Stimulated activated naive CD8-positive, alpha-beta T cell treated with anti-CD3 and anti-CD28 coated beads, Interleukin-15, Interleukin-2, amounts not matched to agents 100 U/mL and 50 U/mL, for 24 hours (primary cell): ENCODE measurements at regions not wholly inside any gene's neighbourhood (a gene's known extent, or its start where the extent isn't known, plus 50 kb on each side); places are given as distances from the start of the nearest gene placed in this dataset.
"Not testable (repeated sequence)": the region's sequence is repeated elsewhere in the genome, so short reads cannot be mapped to it uniquely, and the experiment has no call there.

Experiments used
- ATAC-seq: fragments of 150-1000 bp; cut with Tn5 transposase; one replicate; pipeline ENCODE4 v1.10.0; 2021
- DNase-seq: peaks from one replicate; pipeline ENCODE4 v3.0.0; 2021

DNA sequence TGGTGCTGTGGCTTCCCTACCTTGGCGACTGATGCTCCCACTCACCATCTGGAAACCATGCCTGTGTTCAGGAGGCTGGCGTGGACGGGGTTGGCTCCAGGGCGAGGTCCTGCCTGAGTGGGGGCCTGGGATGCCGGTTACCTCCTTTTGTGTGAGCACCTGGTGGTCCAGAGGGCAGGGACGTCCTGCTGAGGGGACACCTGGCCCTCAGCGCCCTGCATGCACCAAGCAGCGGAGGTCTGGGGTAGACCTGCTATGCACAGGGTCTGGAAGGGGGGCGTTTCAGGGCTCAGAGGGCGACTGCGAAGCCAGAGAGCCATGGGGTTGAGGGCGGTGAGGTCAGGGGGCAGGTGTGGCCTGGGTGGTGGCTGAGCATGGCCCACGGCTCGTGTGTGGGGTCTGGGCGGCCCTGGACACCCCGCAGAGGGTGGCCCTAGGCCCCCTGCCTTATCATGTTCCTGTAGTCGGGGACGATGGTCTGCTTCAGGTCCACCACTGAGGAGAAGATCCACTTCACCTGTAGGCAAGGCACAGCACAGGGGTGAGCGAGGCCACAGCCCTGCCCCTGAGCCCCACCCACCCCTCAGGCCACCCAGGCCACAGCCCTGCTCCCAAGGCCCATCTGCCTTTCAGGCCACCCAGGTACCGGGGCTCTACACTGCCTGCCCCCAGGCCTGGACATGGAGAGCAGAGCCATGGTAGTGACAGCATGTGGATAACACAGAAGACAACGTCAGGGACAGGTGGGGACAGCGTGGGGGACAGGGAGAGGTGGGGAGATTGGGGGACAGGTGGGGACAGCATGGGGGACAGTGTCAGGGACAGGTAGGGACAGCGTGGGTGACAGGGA is 95.3 kb downstream of the TMEM121 start:
- DNase-seq, ATAC-seq: not testable (repeated sequence)

DNA sequence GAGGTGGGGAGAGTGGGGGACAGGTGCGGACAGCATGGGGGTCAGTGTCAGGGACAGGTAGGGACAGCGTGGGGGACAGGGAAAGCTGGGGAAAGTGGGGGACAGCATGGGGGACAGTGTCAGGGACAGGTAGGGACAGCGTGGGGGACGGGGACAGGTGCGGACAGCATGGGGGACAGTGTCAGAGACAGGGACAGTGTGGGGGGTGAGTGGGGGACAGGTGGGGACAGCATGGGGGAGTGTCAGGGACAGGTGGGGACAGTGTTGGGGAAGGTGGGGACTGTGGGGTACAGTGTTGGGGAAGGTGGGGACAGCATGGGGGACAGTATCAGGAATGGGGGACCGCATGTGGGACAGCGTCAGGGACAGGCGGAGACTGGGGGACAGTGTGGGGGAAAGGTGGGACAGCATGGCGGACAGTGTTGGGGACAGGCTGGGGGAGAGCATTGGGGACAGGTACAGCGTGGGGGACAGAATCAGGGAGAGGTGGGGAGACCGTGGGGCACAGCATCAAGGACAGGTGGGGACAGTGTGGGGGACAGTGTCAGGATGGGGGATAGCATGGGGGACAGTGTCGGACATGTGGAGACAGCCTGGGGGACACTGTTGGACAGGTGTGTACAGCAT is 96.1 kb downstream of the TMEM121 start:
- DNase-seq (no peak), ATAC-seq (no peak)

DNA sequence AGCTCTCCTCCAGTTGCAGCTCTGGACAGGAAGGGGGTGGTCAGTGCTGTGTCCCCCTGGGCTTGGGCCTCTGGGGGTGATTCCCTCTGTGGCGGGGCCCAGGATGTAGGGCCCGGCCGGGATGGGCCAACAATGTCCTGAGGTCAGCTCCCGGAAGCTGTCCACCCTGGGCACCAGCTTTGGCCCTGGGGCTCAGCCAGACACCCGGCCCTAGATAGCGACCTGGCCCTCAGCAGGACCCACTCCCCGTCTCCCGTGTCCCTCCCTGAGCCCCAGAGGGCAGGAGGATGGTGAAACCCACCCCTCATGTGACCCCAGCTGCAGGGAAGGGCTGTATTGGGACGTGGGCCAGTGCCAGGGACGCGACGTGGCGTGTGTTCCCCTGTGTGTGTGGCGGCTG is 96.8 kb downstream of the TMEM121 start:
- DNase-seq, ATAC-seq: not testable (repeated sequence)

DNA sequence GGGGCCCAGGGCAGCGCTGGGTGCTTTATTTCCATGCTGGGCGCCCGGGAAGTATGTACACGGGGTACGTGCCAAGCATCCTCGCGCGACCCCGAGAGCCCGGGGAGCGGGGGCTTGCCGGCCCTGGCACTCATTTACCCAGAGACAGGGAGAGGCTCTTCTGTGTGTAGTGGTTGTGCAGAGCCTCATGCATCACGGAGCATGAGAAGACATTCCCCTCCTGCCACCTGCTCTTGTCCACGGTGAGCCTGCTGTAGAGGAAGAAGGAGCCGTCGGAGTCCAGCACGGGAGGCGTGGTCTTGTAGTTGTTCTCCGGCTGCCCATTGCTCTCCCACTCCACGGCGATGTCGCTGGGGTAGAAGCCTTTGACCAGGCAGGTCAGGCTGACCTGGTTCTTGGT is 98.0 kb downstream of the TMEM121 start:
- ATAC-seq, DNase-seq: not testable (repeated sequence)

DNA sequence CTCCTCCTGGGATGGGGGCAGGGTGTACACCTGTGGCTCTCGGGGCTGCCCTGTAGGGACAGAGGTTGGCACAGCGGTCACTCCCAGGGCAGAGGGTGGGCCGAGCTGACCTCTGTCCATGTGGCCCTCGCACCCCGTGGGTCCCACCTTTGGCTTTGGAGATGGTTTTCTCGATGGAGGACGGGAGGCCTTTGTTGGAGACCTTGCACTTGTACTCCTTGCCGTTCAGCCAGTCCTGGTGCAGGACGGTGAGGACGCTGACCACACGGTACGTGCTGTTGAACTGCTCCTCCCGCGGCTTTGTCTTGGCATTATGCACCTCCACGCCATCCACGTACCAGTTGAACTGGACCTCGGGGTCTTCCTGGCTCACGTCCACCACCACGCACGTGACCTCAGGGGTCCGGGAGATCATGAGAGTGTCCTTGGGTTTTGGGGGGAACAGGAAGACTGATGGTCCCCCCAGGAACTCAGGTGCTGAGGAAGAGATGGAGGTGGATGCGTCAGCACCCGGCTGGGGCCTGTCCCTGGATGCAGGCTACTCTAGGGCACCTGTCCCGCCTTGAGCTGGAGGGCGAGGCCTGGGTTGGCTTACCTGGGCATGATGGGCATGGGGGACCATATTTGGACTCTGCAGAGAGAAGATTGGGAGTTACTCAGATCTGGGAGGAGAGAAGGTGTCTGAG is 98.5 kb downstream of the TMEM121 start:
- ATAC-seq, DNase-seq: not testable (repeated sequence)

DNA sequence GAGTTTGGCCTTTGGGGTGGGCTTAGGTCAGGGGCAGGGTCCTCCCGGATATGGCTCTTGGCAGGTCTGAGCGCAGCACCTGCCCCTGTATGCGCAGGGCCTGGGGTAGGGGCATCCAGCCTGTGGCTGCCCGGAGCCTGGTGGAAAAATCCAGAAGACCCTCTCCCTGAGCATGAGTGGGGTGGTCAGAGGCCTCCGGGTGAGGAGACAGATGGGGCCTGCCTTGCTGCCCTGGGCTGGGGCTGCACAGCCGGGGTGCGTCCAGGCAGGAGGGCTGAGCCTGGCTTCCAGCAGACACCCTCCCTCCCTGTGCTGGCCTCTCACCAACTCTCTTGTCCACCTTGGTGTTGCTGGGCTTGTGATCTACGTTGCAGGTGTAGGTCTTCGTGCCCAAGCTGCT is 99.1 kb downstream of the TMEM121 start:
- ATAC-seq, DNase-seq: not testable (repeated sequence)

DNA sequence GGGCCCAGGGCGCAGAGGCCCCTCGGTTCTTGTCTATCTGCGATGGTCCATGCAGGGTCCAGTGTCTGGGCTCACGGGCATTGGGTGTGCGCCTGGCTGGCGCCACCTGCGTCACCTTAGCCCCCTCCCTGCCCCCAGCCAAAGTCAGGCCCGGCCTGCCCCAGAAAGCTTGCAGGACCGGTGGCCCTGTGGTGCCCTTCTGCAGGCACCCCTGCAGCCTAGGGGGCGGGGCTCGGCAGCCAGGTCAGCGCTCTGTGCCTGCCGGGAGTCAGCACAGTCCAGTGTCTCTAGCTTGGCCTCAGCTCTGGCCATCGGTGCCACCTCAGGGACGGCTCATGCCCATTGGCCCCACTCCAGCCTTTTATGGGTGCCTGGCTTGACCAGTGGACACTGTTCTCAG is 99.7 kb downstream of the TMEM121 start:
- DNase-seq, ATAC-seq: not testable (repeated sequence)

DNA sequence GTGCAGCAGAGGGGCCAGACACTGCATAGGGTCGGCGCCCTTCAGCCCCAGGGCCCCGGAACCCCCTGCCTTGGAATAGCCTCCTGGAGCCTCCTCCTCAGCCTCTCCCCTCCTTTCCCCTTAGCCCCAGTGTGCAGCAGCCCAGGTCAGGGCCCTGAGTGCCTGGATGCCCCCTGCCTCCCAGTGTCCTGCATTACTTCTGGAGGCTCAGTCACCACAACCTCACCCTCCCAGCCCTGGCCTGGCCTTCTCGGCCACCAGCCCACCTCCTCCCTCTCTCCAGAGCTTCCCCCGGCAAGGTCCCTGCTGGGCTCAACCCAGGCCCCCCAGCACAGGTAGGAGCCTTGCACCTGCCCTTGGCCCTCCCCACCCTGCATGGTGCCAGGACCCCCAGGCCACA is 100.3 kb downstream of the TMEM121 start:
- not testable (repeated sequence) for DNase-seq, ATAC-seq

DNA sequence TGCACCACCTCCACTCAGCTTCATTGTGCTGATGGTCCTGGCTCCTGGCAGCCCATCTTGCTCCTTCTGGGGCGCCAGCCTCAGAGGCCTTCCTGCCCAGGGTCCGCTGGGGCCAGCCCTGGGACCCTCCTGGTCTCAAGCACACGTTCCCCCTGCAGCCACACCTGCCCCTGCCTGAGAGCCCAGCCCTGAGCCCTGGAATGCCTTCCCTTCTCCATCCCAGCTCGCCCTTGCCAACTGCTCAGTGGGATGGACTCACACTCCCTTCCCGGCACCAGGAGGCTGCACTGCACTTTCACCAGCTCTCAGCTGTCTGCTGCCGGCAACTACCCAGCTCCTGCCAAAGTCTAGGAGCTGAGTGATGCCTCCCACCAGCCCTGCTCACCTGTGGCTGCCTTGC is 100.9 kb downstream of the TMEM121 start:
- ATAC-seq, DNase-seq: not testable (repeated sequence)

DNA sequence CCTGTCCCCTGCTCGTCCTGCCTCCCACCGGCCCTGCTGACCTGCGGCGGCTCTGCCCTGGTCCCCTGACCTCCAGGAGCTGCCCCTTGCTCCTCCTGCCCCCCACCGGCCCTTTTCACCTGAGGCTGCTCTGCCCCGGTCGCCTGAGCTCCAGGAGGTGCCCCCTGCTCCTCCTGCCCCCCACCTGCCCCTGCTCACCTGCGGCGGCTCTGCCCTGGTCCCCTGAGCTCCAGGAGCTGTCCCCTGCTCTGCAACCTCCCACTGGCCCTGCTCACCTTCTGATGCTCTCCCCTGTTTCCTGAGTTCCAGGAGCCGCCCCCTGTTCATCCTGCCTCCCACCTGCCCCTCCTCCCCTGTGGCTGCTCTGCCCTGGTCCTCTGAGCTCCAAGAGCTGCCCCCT is 101.3 kb downstream of the TMEM121 start:
- no peak for ATAC-seq
- no peak for DNase-seq

DNA sequence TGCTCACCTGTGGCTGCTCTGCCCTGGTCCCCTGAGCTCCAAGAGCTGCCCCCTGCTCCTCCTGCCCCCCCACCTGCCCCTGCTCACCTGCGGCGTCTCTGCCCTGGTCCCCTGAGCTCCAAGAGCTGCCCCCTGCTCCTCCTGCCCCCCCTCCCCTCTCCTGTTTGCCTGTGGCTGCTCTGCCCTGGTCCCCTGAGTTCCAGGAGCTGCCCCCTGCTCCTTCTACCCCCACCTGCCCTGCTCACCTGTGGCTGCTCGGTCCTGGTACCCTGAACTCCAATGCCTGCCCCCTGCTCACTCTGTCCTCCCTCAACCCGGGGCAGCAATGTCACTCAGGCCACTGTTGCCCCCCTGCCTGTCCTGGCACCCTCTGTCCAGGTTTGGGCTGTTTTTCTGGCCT is 101.7 kb downstream of the TMEM121 start:
- DNase-seq, ATAC-seq: not testable (repeated sequence)

DNA sequence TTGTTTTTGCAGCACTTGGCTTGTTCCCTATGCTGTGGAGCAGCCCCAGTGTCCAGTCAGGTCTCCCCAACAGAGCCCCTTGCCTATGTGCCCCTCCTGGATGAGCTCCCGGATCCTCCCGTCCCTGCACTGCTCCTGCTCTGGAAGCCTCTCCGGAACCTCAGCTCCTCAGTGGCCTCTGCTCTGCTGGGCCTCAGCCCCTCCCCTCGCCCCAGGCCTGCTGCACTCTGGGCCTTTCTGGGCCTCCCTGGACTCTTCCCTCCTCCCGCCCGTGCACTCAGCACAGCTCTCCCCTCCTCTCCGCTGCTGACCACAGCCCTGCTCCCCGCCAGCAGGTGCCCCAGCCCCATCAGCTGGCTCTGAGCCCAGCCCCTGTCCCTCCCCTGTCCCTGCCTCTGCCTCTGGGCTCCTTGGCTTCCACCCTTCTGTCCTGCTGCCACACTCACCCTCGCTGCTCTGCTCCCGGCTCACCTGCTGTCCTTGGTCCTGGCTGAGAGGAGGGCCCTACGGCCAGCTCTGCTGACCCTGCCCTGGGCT is 102.2 kb downstream of the TMEM121 start:
- ATAC-seq = peak; percentile 19
- DNase-seq = not testable (repeated sequence)

DNA sequence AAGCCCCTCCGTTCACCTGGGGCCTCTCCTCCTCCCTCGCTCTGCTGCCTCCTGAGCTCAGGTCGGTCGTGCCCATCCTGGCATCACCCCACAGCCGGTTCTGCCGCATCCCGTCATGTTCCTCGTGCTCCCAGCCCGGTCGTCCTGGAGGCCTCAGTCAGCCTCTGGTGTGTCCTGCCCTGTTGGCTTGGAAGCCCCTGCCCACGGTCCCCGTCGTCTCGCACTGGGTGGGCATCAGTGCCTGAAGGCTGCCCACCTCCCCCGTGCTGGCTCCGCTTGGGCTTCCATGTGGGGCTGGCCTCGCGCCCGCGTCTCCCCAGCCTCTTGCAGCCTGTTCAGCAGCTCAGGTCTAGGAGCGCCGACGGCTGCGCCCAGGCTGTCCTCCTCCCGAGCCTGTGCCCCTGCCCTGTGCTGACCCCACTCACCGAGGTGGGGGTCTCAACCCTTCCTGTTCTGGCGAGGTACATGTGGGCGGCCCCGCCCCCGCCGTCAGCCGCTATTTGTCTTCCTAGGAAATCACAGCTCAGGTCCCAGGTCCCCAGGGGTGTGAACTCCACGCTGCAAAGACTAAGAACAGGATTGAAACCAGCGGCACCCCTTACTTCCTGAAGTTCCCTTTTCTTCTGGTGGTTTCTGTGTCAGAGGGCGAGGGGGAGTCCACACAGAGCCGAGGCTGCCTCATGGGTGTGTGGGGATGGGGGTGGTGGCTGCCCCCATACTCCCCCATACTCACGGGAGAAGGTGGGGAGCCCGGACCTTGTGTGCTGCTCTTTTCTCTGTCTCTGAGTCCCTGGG is 102.9 kb downstream of the TMEM121 start:
- peak; percentile 6 for ATAC-seq
- DNase-seq = not testable (repeated sequence)

- ATAC-seq = no peak
- DNase-seq = no peak
Measured at GRCh38 chr14:105629886-105630215, 103.5 kb downstream of the TMEM121 start.

DNA sequence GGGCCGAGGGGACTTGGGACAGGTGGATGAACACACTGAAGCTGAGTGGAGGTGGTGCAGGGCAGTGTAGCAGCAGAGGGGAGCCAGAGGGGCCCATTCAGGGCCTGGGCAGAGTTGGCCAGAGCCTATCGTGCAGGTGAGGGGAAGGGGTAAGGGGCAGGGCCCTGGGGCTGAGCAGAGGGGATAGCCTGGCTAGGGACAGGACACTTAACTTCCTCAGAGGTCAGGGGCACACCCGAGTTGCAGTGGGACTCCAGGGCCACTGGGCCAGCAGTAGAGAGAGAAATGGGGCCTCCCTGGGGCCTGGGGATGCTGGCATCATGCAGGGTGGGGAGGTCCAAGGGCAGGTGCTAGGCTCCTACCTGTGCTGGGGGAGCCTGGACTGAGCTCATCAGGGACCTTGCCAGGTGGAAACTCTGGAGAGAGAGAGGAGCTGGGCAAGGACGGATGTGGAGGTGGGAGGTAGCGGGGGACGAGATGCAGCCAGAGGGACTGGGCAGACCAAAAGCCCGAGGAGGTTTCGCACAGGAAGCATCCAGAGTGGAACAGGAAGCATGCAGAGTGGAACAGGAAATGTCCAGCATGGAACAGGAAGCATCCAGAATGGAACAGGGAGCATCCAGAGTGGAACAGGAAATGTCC is 104.0 kb downstream of the TMEM121 start:
- not testable (repeated sequence) for DNase-seq, ATAC-seq

GRCh38 chr14:105630935-105631779 is 104.8 kb downstream of the TMEM121 start:
- ATAC-seq, DNase-seq: not testable (repeated sequence)

DNA sequence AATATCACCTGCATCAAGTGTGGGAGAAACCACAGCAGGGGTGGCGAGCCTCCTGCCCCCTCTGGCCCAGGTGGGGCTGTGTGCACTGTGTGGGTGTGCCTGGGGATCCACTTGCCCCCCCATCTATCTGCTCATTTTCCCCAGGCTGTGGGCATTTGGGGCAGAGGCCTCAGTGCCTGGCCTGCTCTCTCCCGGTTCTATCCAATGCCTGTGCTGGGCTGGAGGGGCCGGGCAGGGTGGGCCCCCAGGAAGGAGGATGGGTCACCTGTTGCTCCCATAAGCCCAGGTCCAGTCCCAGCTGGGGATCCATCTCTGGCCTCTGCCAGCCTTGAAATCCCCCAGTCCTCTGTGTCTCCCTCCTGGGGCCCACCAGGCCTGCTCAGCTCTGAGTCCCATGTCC is 105.6 kb downstream of the TMEM121 start:
- no peak for ATAC-seq
- no peak for DNase-seq

DNA sequence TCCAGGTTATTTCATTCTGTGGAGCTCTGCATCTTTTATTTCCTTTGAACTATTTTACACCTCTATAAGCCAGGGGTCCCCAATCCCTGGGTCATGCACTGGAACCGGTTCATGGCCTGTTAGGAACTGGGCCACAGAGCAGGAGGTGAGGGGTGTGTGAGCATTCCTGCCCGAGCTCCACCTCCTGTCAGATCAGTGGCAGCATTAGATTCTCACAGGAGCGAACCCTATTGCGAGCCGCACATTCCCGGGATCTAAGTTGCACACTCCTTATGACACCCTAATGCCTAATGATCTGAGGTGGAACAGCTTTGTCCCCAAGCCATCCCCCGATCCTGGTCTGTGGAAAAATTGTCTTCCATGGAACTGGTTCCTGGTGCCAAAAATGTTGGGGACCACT is 107.2 kb downstream of the TMEM121 start:
- ATAC-seq, DNase-seq: not testable (repeated sequence)

- ATAC-seq = no peak
- no peak for DNase-seq
Measured at GRCh38 chr14:105635560-105635959, 109.2 kb downstream of the TMEM121 start.

DNA sequence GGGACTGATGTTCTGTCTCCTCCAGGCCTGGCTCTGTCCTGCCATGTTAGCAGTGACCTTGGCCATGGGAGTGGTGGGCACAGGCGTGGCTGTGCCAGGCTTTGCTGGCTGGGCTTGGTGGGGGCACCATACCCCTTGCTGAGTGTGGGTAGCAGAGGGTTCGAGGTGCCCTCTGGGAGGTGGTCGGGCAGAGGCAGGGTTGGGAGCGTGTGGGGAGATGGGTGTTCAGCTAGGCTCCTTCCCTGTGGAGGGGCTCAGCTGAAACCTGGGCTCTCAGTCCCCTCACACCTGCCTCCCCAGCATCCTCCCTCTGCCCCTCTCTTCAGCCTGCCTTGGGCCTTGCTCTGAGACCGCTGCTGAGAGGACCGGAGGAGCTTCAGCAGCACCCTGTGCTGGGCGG is 109.6 kb downstream of the TMEM121 start:
- not testable (repeated sequence) for ATAC-seq, DNase-seq
